ENCODE measurements at regions not wholly inside any gene's neighbourhood (a gene's known extent, or its start where the extent isn't known, plus 50 kb on each side); places are given as distances from the start of the nearest gene placed in this dataset.

GRCh38 chr14:48378541-48378940, 703.1 kb upstream of the MDGA2 start (continued):
- TF ChIP-seq EZH2phosphoT487 (IDR thresholded peaks at IDR 0.05; ENCODE audit: borderline replicate concordance, low read depth) (no peak), FOXM1 (IDR thresholded peaks at IDR 0.05; ENCODE audit: low read depth) (no peak)

GRCh38 chr14:48373981-48374380, 698.6 kb upstream of the MDGA2 start:
- H3K27ac ChIP-seq (ENCODE audit: low read depth in 2 of 2, low read length in 1 of 2) = no peak overlapping the region
- H3K9ac ChIP-seq = no peak overlapping the region
- no peaks in the 10 kb centered on the region for H3K4me1 ChIP-seq (ENCODE audit: control insufficient read depth in 1 of 2, insufficient read depth in 2 of 2, low read depth in 1 of 2, low read length in 1 of 2)
- ChIA-PET POLR2A (no interaction called here), CTCF (no interaction called here)
- H2AFZ ChIP-seq (ENCODE audit: low read depth) = no peak overlapping the region
- 9% methylated on average over 3 of the region's 3 CpGs for WGBS (ENCODE audit: low lambda C conversion rate)
- no peak overlapping the region for H3K4me3 ChIP-seq (ENCODE audit: low read depth in 2 of 2, low read length in 1 of 2)
- TF ChIP-seq RAD21 (IDR thresholded peaks at IDR 0.05; ENCODE audit: low read length) (no peak), TCF12 (IDR thresholded peaks at IDR 0.05) (no peak), IRF3 (IDR thresholded peaks at IDR 0.05; ENCODE audit: low read depth, low read length) (no peak), CHD2 (IDR thresholded peaks at IDR 0.05; ENCODE audit: low read length, partially characterized antibody) (no peak), MAX (IDR thresholded peaks at IDR 0.05; ENCODE audit: low read depth) (no peak), POLR2AphosphoS5 (IDR thresholded peaks at IDR 0.05; ENCODE audit: low read depth, low read length) (no peak), USF2 (IDR thresholded peaks at IDR 0.05; ENCODE audit: borderline replicate concordance, low read depth, low read length) (no peak), SMC3 (IDR thresholded peaks at IDR 0.05; ENCODE audit: low read depth, low read length) (no peak), CTCF (IDR thresholded peaks at IDR 0.05) (no peak), USF1 (IDR thresholded peaks at IDR 0.05; ENCODE audit: borderline replicate concordance, low read depth) (no peak), SIN3A (IDR thresholded peaks at IDR 0.05; ENCODE audit: borderline replicate concordance, low read depth, low read length) (no peak), FOXM1 (IDR thresholded peaks at IDR 0.05; ENCODE audit: low read depth) (no peak), NRF1 (IDR thresholded peaks at IDR 0.05; ENCODE audit: low read depth, low read length) (no peak), TEAD4 (IDR thresholded peaks at IDR 0.05; ENCODE audit: borderline replicate concordance, insufficient read depth) (no peak), PBX3 (IDR thresholded peaks at IDR 0.05) (no peak), NFIC (IDR thresholded peaks at IDR 0.05; ENCODE audit: borderline replicate concordance) (no peak), REST (IDR thresholded peaks at IDR 0.05; ENCODE audit: low read depth, low read length) (no peak), MEF2A (IDR thresholded peaks at IDR 0.05; ENCODE audit: borderline replicate concordance, low read depth) (no peak), JUND (IDR thresholded peaks at IDR 0.05) (no peak)
- H3K9me2 ChIP-seq = no peaks in the 10 kb centered on the region
- H3K27me3 ChIP-seq (ENCODE audit: insufficient read depth) = no peaks in the 10 kb centered on the region
- H3K4me2 ChIP-seq = no peak overlapping the region
- H3K79me2 ChIP-seq (ENCODE audit: insufficient read depth) = no peaks in the 10 kb centered on the region
- no peak for DNase-seq
- H4K20me1 ChIP-seq (ENCODE audit: insufficient read depth) = no peaks in the 10 kb centered on the region
- H3K36me3 ChIP-seq (replicated peaks in 1 of 2; ENCODE audit: control insufficient read depth in 1 of 2, insufficient read depth in 2 of 2, low read length in 1 of 2) = no peaks in the 10 kb centered on the region
- no peaks in the 10 kb centered on the region for H3F3A ChIP-seq (replicated peaks; ENCODE audit: insufficient read depth)
- no peaks in the 10 kb centered on the region for H3K9me3 ChIP-seq

Measured in SK-N-SH (cell line).